GM23338 (cell line): ENCODE measurements at regions not wholly inside any gene's neighbourhood (a gene's known extent, or its start where the extent isn't known, plus 50 kb on each side); places are given as distances from the start of the nearest gene placed in this dataset.

ENCODE experiments used
- CTCF ChIP-seq, 2 experiments: fragments of 200-600 bp in 1 of 2; sonication (generic) in 1 of 2; conservative IDR thresholded peaks; 2 replicates each; pipeline versions ENCODE4 v1.5.1 to v1.6.1; 2016 to 2017; ENCODE audit warnings: antibody characterized with exemption in 2 of 2, low read depth in 2 of 2, mild to moderate bottlenecking in 2 of 2, moderate library complexity in 1 of 2
- EZH2phosphoT487 ChIP-seq: fragments of 200-600 bp; sonication (generic); IDR thresholded peaks from one replicate; pipeline ENCODE4 v1.8.1; 2018; ENCODE audit warnings: antibody characterized with exemption; ENCODE audit not compliant: unreplicated experiment

GRCh38 chr6:102895683-102896082 lies 1502.2 kb downstream of the GRIK2 start:
- TF ChIP-seq CTCF (conservative IDR thresholded peaks at IDR 0.05; ENCODE audit: low read depth in 2 of 2) (no peak), EZH2phosphoT487 (no peak)
